Astrocyte of the spinal cord (primary cell): ENCODE measurements at regions not wholly inside any gene's neighbourhood (a gene's known extent, or its start where the extent isn't known, plus 50 kb on each side); places are given as distances from the start of the nearest gene placed in this dataset.

Experiments used
- DNase-seq: peaks from one replicate; pipeline ENCODE4 v3.0.0; 2011; ENCODE audit warnings: low read depth, low spot score
- H3K4me3 ChIP-seq: 2 replicates; pipeline ENCODE4 v1.5.1; 2011; ENCODE audit warnings: low read depth, mild to moderate bottlenecking, low read length, moderate library complexity
- CTCF ChIP-seq: IDR thresholded peaks from 2 replicates; pipeline ENCODE4 v1.5.1; 2012; ENCODE audit warnings: low read depth, mild to moderate bottlenecking, low read length, inconsistent platforms
- in situ Hi-C: cut with HindIII; loops from 2 replicates; pipeline ENCODE4 v1.10.0; 2017; ENCODE audit warnings: low sequenced_read_pairs

DNA sequence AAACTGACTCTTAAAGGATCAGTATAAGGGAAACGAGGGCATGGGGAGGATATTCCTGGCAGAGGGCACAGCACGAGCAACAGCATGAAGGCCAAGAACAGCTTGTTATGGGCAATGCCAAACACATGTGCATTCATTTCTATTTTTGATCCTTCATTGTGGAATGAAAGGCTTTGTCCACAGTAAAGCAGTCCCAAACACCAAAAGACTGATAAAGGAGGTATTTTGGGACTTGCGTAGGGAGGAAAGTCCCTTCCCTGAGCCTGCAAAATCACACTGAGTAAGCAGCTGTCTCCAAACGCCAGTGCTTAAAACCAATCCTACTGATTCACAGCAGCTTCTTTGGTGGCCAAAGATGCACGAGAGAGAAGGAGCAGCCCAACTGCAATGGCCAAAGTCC is 138.2 kb downstream of the UNC5CL start:
- in situ Hi-C loops, result no loop called here
- DNase-seq, result no peak
- no peak overlapping the region for H3K4me3 ChIP-seq
- no peak for TF ChIP-seq CTCF

GRCh38 chr6:40899684-40900155 is 139.3 kb downstream of the UNC5CL start:
- no peak for TF ChIP-seq CTCF
- in situ Hi-C loops, result no loop called here
- H3K4me3 ChIP-seq, result no peak overlapping the region
- DNase-seq, result no peak

GRCh38 chr6:40898073-40898472 is 140.9 kb downstream of the UNC5CL start:
- in situ Hi-C loops, result no loop called here
- TF ChIP-seq CTCF, result no peak

GRCh38 chr6:40897390-40898003 is 141.5 kb downstream of the UNC5CL start:
- in situ Hi-C loops, result no loop called here
- DNase-seq, result no peak
- no peak overlapping the region for H3K4me3 ChIP-seq
- TF ChIP-seq CTCF, result no peak

More at GRCh38 chr6:40898073-40898472, 140.9 kb downstream of the UNC5CL start:
- no peak overlapping the region for H3K4me3 ChIP-seq
- DNase-seq, result no peak

- TF ChIP-seq CTCF, result no peak
- in situ Hi-C loops, result no loop called here
- no peak for DNase-seq
- H3K4me3 ChIP-seq, result no peak overlapping the region
Observed at GRCh38 chr6:40896696-40897095, 142.3 kb downstream of the UNC5CL start.

GRCh38 chr6:40894962-40895799 is 143.8 kb downstream of the UNC5CL start:
- in situ Hi-C loops, result no loop called here
- TF ChIP-seq CTCF, result peak; percentile 75
- no peak overlapping the region for H3K4me3 ChIP-seq
- DNase-seq, result peak; percentile 39
